Endothelial cell (in vitro differentiated cells): ENCODE measurements at regions not wholly inside any gene's neighbourhood (a gene's known extent, or its start where the extent isn't known, plus 50 kb on each side); places are given as distances from the start of the nearest gene placed in this dataset.

Experiments used
- DNase-seq: peaks from one replicate; pipeline ENCODE4 v3.0.0; 2021; ENCODE audit warnings: low spot score
- H3K27ac Mint-ChIP-seq: one replicate; pipeline ENCODE4 v1.8.0; 2021; ENCODE audit warnings: mixed read lengths, inconsistent platforms; ENCODE audit not compliant: unreplicated experiment
- H3K27me3 Mint-ChIP-seq: one replicate; pipeline ENCODE4 v1.8.0; 2021; ENCODE audit warnings: mild to moderate bottlenecking, moderate library complexity, mixed read lengths, inconsistent platforms; ENCODE audit not compliant: unreplicated experiment
- H3K36me3 Mint-ChIP-seq: one replicate; pipeline ENCODE4 v1.8.0; 2021; ENCODE audit warnings: mild to moderate bottlenecking, low read depth, mixed read lengths, inconsistent platforms; ENCODE audit not compliant: unreplicated experiment
- H3K4me1 Mint-ChIP-seq: one replicate; pipeline ENCODE4 v1.8.0; 2021; ENCODE audit warnings: mild to moderate bottlenecking, mixed read lengths, inconsistent platforms; ENCODE audit not compliant: unreplicated experiment
- H3K4me3 Mint-ChIP-seq: one replicate; pipeline ENCODE4 v1.8.0; 2021; ENCODE audit warnings: mild to moderate bottlenecking, mixed read lengths, inconsistent platforms; ENCODE audit not compliant: unreplicated experiment
- H3K9me3 Mint-ChIP-seq: one replicate; pipeline ENCODE4 v1.8.0; 2021; ENCODE audit warnings: mixed read lengths, inconsistent platforms; ENCODE audit not compliant: unreplicated experiment
- TF ChIP-seq, protein P1 (sequence below): fragments of 200-600 bp; sonication (generic); IDR thresholded peaks from one replicate; pipeline ENCODE4 v1.5.0; 2021; ENCODE audit warnings: antibody characterized with exemption; ENCODE audit not compliant: unreplicated experiment

DNA sequence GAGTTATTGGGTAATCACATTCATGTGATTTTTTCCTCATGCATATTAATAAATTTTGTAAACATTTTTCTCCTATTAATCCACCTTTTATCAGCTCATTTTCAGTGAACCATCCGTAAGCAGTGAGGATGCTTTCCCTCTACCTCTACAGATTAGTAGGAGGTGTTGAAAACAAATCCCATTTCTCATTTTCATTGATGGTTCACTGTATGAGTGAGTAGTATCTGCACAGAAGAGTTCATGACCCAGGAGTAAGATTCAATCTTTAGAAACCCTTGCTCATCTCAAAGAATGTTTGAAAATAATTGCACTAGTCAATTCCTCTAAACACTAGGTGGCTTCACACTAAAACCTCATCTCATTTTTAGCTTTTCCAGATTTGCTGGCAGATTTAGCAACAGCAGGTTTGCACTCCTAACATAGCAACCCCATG lies 440.0 kb downstream of the HAO1 start:
- Mint-ChIP-seq H3K36me3 (no peaks in the 10 kb centered on the region), H3K4me3 (no peak overlapping the region), H3K9me3 (no peaks in the 10 kb centered on the region), H3K4me1 (peaks cover 8% of the 10 kb centered on the region), H3K27me3 (no peaks in the 10 kb centered on the region), H3K27ac (no peak overlapping the region)
- TF ChIP-seq, protein P1, sequence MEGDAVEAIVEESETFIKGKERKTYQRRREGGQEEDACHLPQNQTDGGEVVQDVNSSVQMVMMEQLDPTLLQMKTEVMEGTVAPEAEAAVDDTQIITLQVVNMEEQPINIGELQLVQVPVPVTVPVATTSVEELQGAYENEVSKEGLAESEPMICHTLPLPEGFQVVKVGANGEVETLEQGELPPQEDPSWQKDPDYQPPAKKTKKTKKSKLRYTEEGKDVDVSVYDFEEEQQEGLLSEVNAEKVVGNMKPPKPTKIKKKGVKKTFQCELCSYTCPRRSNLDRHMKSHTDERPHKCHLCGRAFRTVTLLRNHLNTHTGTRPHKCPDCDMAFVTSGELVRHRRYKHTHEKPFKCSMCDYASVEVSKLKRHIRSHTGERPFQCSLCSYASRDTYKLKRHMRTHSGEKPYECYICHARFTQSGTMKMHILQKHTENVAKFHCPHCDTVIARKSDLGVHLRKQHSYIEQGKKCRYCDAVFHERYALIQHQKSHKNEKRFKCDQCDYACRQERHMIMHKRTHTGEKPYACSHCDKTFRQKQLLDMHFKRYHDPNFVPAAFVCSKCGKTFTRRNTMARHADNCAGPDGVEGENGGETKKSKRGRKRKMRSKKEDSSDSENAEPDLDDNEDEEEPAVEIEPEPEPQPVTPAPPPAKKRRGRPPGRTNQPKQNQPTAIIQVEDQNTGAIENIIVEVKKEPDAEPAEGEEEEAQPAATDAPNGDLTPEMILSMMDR = no peak
- DNase-seq = no peak

DNA sequence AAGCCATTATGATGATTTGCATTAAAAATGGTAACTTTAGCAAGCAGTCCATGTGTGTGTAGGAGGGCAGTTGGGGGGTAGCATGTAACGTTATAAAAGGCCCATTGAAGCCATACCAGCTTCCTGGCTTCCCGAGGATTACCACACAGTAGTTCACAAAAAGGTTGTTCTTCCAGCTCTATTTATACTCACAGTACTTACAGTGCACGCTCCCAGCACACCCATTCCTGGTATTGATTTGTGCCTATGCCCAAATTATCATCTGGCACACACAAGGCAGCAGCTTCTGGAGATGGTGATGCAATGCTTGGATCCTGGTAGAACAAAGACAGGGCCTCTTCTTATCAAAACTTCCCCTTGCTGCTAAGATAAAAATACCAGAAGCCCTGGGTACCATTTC lies 436.8 kb downstream of the HAO1 start:
- TF ChIP-seq, protein P1 = no peak
- Mint-ChIP-seq H3K4me1 (peaks cover 10% of the 10 kb centered on the region), H3K27ac (no peak overlapping the region), H3K4me3 (no peak overlapping the region), H3K27me3 (no peaks in the 10 kb centered on the region), H3K9me3 (no peaks in the 10 kb centered on the region), H3K36me3 (no peaks in the 10 kb centered on the region)
- no peak for DNase-seq

DNA sequence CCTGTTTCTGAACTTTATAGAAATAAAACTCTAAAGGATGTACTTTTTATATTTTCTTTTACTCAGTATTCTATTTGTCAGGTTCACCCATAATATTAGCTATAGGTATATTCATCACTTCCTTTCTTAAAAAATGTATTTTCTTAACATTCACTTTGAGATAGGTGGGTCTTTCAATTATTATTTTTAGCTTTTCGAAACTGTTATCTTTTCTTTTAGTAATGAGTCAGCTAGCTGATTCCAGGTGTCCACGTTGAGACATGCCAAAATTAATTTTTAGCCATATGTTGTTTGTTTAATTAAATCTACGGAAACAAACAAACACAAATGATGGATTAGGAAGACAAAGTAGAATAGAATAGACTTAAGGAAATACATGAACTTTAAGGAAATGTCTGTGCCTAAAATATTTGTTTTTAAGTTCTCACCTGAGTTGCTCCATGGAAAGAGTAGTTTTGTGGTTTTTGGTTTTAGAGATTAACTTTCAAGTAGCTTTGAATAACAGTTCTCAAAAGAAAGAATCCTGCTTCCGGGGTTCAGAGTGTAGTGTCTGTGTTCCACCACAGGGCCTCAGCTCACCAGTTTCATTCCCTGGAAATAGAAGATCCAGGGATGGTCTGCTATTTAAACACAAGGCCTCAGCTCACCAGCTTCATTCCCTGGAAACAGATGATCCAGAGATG lies 435.0 kb downstream of the HAO1 start:
- Mint-ChIP-seq H3K27me3 (no peaks in the 10 kb centered on the region), H3K36me3 (no peaks in the 10 kb centered on the region), H3K4me3 (no peak overlapping the region)

DNA sequence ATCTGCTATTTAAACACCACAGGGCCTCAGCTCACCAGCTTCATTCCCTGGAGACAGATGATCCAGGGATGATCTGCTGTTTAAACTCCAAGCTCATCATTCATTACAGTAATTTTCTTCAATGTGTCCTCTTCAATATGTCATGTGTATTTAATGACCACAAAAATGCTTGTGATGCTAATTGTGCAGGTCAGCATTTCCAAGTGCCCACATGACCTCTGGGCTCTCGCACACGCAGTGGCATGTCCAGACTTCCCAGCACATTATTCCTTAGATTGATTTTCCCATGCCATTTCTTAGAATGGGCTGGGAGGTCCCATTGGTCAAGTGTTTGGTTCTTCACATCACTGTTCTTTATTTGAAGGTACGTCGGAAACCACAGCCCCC lies 434.4 kb downstream of the HAO1 start:
- peaks cover 10% of the 10 kb centered on the region for H3K4me1 Mint-ChIP-seq
- no peaks in the 10 kb centered on the region for H3K9me3 Mint-ChIP-seq
- H3K27ac Mint-ChIP-seq = no peak overlapping the region
- TF ChIP-seq, protein P1 = no peak
- no peak overlapping the region for H3K4me3 Mint-ChIP-seq
- DNase-seq = no peak
- H3K27me3 Mint-ChIP-seq = no peaks in the 10 kb centered on the region
- no peaks in the 10 kb centered on the region for H3K36me3 Mint-ChIP-seq

More for the DNA sequence above, 435.0 kb downstream of the HAO1 start:
- DNase-seq = no peak
- Mint-ChIP-seq H3K4me1 (peaks cover 10% of the 10 kb centered on the region), H3K27ac (no peak overlapping the region), H3K9me3 (no peaks in the 10 kb centered on the region)
- TF ChIP-seq, protein P1 = no peak

- peaks cover 5% of the 10 kb centered on the region for H3K4me1 Mint-ChIP-seq
- H3K27ac Mint-ChIP-seq = no peak overlapping the region
- H3K9me3 Mint-ChIP-seq = no peaks in the 10 kb centered on the region
- H3K4me3 Mint-ChIP-seq = no peak overlapping the region
- no peaks in the 10 kb centered on the region for H3K36me3 Mint-ChIP-seq
- DNase-seq = no peak
- TF ChIP-seq, protein P1 = no peak
- H3K27me3 Mint-ChIP-seq = peaks cover 1% of the 10 kb centered on the region
Measured at GRCh38 chr20:7516621-7517111, 423.6 kb downstream of the HAO1 start.
